ENCODE measurements at regions not wholly inside any gene's neighbourhood (a gene's known extent, or its start where the extent isn't known, plus 50 kb on each side); places are given as distances from the start of the nearest gene placed in this dataset.
"Not testable (repeated sequence)": the region's sequence is repeated elsewhere in the genome, so short reads cannot be mapped to it uniquely, and the experiment has no call there.

DNA sequence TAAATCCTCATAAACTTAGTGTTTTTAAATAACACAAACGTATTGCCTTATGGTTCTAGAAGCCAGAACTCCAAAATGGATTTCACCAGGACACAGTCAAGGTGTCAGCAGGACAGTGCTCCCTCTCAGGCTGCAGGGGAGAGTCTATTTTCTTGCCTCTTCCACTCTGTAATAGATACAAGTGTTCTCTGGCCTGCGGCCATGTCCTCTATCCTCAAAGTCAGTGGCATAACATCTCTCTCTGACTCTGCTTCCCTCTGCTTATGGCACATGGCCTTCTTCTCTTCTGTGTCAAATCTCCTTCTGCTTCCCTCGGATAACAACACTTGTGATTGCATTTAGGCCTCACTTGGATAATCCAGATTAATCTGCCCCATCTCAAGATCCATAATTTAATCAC is 129.4 kb upstream of the OR13F1 start:
- H3K4me3 Mint-ChIP-seq = no peak overlapping the region
- no peaks in the 10 kb centered on the region for H3K36me3 Mint-ChIP-seq (ENCODE audit: low read depth)
- H3K27me3 Mint-ChIP-seq (ENCODE audit: insufficient read depth) = no peaks in the 10 kb centered on the region; the same call in 1 of the 2 replicates
- H3K9me3 Mint-ChIP-seq = peaks cover 35% of the 10 kb centered on the region
- no peaks in the 10 kb centered on the region for H3K4me1 Mint-ChIP-seq (ENCODE audit: low read depth)
- no peak overlapping the region for H3K27ac Mint-ChIP-seq
- no peak for DNase-seq
- TF ChIP-seq, protein P1, sequence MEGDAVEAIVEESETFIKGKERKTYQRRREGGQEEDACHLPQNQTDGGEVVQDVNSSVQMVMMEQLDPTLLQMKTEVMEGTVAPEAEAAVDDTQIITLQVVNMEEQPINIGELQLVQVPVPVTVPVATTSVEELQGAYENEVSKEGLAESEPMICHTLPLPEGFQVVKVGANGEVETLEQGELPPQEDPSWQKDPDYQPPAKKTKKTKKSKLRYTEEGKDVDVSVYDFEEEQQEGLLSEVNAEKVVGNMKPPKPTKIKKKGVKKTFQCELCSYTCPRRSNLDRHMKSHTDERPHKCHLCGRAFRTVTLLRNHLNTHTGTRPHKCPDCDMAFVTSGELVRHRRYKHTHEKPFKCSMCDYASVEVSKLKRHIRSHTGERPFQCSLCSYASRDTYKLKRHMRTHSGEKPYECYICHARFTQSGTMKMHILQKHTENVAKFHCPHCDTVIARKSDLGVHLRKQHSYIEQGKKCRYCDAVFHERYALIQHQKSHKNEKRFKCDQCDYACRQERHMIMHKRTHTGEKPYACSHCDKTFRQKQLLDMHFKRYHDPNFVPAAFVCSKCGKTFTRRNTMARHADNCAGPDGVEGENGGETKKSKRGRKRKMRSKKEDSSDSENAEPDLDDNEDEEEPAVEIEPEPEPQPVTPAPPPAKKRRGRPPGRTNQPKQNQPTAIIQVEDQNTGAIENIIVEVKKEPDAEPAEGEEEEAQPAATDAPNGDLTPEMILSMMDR (IDR thresholded peaks at IDR 0.05) = no peak

DNA sequence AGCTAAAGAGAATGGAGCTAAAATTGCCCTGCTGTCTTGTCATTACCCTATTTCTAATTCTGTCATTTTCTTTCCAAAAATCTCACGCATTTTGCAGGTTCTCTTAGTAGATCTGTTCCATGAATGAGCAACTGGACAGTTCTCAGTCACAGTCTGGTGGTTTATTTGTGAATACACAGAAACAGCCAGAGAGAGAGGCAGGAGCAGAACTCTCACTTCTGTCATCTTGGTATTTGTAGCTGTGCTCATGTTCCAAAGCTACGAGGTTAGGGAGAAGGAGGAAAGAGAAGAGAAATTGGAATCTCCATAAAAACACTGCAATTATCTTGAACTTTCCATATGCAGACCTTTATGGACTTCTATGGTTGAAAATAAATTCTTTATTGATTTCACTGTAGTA is 118.0 kb upstream of the OR13F1 start:
- Mint-ChIP-seq H3K36me3 (ENCODE audit: low read depth) (no peaks in the 10 kb centered on the region), H3K4me3 (no peak overlapping the region), H3K27me3 (ENCODE audit: insufficient read depth) (no peaks in the 10 kb centered on the region), H3K4me1 (ENCODE audit: low read depth) (no peaks in the 10 kb centered on the region), H3K9me3 (no peaks in the 10 kb centered on the region), H3K27ac (no peak overlapping the region)
- TF ChIP-seq, protein P1 (IDR thresholded peaks at IDR 0.05) = no peak
- DNase-seq = no peak

DNA sequence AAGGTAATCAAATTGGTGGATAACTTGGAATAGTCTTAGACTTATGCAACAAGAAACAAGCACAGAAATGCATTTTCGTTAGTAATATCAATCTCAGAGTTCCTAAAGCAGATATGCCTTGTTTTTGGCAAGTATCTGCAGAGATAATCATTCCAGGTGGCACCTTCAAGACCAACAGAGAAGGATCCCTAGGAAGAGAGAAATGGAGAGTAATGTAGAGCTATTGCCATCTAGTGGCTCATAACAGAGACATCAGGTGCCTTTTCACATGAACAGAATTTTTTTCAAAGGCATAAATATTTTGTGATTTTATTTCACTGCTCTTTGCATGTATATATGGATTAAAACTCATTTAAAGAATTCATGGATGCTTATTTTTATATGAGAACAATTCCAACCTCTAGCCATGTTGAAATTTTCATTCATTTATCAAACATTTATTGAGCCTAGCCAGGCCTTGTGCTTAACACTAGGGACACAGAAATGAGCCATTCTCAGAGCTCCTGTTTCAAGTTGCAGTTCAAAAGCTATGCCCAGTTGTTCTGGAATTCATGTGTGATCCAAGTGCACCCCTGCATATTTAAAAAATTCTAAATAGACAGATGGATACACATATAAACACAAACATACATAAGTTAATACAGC is 117.5 kb upstream of the OR13F1 start:
- no peaks in the 10 kb centered on the region for H3K4me1 Mint-ChIP-seq (ENCODE audit: low read depth)
- peak; percentile 12 for DNase-seq
- H3K36me3 Mint-ChIP-seq (ENCODE audit: low read depth) = no peaks in the 10 kb centered on the region
- TF ChIP-seq, protein P1 (IDR thresholded peaks at IDR 0.05) = peak; percentile 79
- no peak overlapping the region for H3K27ac Mint-ChIP-seq
- no peaks in the 10 kb centered on the region for H3K27me3 Mint-ChIP-seq (ENCODE audit: insufficient read depth)
- no peaks in the 10 kb centered on the region for H3K9me3 Mint-ChIP-seq
- no peak overlapping the region for H3K4me3 Mint-ChIP-seq

DNA sequence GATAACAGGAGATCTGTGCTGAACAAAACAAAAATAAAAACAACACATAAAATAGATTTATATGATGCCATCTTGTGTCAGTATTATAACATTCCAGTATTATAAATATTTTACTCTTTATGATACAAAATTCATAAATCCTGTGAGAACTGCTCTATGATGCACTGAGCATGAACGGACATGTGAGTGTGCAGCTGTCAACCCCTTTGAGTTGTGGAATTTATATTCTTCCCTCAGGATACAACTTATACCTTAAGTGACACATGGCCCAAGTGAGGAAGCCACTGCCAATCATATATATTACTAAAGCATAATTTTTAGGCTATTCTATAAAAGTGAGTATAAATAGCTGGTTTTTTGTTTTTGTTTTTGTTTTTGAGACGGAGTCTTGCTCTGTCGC is 116.0 kb upstream of the OR13F1 start:
- no peak for DNase-seq
- TF ChIP-seq, protein P1 (IDR thresholded peaks at IDR 0.05) = no peak
- Mint-ChIP-seq H3K4me1 (ENCODE audit: low read depth) (no peaks in the 10 kb centered on the region), H3K9me3 (no peaks in the 10 kb centered on the region), H3K4me3 (no peak overlapping the region), H3K36me3 (ENCODE audit: low read depth) (no peaks in the 10 kb centered on the region), H3K27ac (no peak overlapping the region), H3K27me3 (ENCODE audit: insufficient read depth) (no peaks in the 10 kb centered on the region; the same call in 1 of the 2 replicates)

DNA sequence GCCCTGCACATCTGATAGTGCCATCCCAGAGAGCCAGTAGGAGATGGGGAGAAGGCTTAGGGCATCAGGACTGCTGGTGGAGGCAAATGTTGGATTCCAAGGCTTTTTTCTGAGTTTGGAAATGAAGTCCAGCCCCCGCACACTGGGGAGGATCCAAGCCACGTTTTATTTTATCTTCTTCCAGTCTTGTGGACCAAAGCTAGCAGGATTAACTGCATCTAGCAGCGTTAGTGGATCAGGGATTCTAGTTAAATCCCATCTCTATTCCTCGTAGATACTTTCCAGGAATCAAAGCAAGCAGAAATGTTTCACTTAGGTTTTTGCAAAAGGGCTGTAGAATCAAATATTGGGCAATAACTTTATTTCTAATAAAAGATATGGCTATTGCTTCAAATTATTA is 114.7 kb upstream of the OR13F1 start:
- H3K27me3 Mint-ChIP-seq (ENCODE audit: insufficient read depth) = no peaks in the 10 kb centered on the region; the same call in 1 of the 2 replicates
- TF ChIP-seq, protein P1 (IDR thresholded peaks at IDR 0.05) = no peak
- no peaks in the 10 kb centered on the region for H3K4me1 Mint-ChIP-seq (ENCODE audit: low read depth)
- H3K36me3 Mint-ChIP-seq (ENCODE audit: low read depth) = no peaks in the 10 kb centered on the region
- H3K27ac Mint-ChIP-seq = no peak overlapping the region
- no peak overlapping the region for H3K4me3 Mint-ChIP-seq
- peaks cover 5% of the 10 kb centered on the region; the same call in 1 of the 2 replicates for H3K9me3 Mint-ChIP-seq
- no peak for DNase-seq

DNA sequence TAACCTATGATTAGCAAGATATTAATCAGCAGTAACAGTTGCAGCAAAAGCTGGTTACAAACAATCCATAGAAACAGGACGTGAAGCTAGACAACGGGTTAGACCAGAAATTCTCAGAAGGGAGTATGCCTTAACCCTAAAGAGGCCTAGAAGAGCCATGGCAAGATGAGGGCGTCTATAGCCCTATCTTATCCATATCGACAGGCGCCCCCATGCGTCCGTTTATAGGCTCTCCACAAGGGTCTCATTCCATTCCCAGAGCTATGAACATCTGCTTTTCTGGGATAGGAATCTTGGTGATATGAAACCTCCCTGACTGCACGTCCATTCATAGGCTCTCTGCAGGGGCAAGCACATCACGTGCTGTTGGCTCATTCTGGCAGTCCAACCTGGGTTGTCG is 109.2 kb upstream of the OR13F1 start:
- H3K27me3 Mint-ChIP-seq (ENCODE audit: insufficient read depth); H3K4me3 Mint-ChIP-seq; DNase-seq; H3K4me1 Mint-ChIP-seq (ENCODE audit: low read depth); H3K27ac Mint-ChIP-seq; H3K36me3 Mint-ChIP-seq (ENCODE audit: low read depth): not testable (repeated sequence)
- peaks cover 14% of the 10 kb centered on the region for H3K9me3 Mint-ChIP-seq
